ENCODE measurements at regions not wholly inside any gene's neighbourhood (a gene's known extent, or its start where the extent isn't known, plus 50 kb on each side); places are given as distances from the start of the nearest gene placed in this dataset.

DNA sequence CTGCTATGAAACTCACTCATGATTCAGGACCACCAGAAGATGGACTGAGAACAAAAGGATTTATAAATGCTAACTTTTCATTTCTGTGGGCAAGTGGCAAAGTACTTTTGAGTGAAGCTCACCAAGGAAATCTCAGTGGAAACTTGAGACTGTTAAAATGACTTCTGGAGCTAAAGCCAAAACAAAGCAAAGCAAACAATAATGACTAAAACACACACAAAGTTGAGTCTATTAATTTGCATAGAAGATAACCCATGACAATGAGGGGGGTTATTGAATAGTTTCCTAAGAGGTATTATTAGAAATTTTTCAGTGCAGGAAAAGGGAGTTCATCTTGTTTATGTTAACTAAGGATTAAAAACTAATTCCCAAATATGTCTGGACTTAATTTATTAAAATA lies 612.8 kb upstream of the FAM174A start:
- ATAC-seq, result no peak

DNA sequence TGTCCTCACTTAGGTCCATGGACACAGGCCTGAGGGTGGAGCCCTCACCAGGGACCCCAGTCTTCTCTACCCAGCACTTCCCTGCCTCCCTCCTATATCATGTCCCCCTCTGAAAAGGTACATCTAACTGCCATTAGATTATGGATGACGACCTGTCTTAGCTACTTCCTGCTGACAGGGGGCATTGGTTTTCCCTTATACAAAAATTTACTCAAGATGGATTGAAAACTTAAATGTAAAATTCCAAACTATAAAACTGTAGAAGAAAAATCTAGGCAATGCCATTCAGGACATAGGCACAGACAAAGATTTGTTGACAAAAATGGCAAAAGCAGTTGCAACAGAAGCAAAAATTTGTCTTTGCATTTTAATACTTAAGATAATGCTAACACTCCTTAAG lies 623.2 kb upstream of the FAM174A start:
- TF ChIP-seq SNAI2 (CRISPR knock-in tag; IDR thresholded peaks at IDR 0.05) (no peak), OSR1 (CRISPR knock-in tag; IDR thresholded peaks at IDR 0.05) (no peak), ZFP30 (CRISPR knock-in tag; IDR thresholded peaks at IDR 0.05) (no peak), BACH2 (CRISPR knock-in tag; IDR thresholded peaks at IDR 0.05; ENCODE audit: borderline replicate concordance) (no peak), TCF4 (CRISPR knock-in tag; IDR thresholded peaks at IDR 0.05; ENCODE audit: borderline replicate concordance) (no peak), ARNTL (CRISPR knock-in tag; IDR thresholded peaks at IDR 0.05; ENCODE audit: borderline replicate concordance, low read depth) (no peak), GLIS3 (CRISPR knock-in tag; IDR thresholded peaks at IDR 0.05) (no peak), TOX (CRISPR knock-in tag; IDR thresholded peaks at IDR 0.05; ENCODE audit: borderline replicate concordance) (no peak), CSDC2 (CRISPR knock-in tag; IDR thresholded peaks at IDR 0.05) (no peak), ISL1 (CRISPR knock-in tag; IDR thresholded peaks at IDR 0.05) (no peak), ZNF8 (CRISPR knock-in tag; IDR thresholded peaks at IDR 0.05) (no peak), ZNF565 (CRISPR knock-in tag; conservative IDR thresholded peaks at IDR 0.05; ENCODE audit: low read depth) (no peak), ZC3H10 (CRISPR knock-in tag; IDR thresholded peaks at IDR 0.05) (no peak), ESRRG (CRISPR knock-in tag; IDR thresholded peaks at IDR 0.05) (no peak), PPARA (CRISPR knock-in tag; IDR thresholded peaks at IDR 0.05; ENCODE audit: borderline replicate concordance) (no peak), ZNF70 (CRISPR knock-in tag; IDR thresholded peaks at IDR 0.05) (no peak)
- TF ChIP-seq, protein P1, sequence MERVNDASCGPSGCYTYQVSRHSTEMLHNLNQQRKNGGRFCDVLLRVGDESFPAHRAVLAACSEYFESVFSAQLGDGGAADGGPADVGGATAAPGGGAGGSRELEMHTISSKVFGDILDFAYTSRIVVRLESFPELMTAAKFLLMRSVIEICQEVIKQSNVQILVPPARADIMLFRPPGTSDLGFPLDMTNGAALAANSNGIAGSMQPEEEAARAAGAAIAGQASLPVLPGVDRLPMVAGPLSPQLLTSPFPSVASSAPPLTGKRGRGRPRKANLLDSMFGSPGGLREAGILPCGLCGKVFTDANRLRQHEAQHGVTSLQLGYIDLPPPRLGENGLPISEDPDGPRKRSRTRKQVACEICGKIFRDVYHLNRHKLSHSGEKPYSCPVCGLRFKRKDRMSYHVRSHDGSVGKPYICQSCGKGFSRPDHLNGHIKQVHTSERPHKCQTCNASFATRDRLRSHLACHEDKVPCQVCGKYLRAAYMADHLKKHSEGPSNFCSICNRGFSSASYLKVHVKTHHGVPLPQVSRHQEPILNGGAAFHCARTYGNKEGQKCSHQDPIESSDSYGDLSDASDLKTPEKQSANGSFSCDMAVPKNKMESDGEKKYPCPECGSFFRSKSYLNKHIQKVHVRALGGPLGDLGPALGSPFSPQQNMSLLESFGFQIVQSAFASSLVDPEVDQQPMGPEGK (CRISPR knock-in tag; IDR thresholded peaks at IDR 0.05; ENCODE audit: borderline replicate concordance), result no peak
- TF ChIP-seq, protein P2, sequence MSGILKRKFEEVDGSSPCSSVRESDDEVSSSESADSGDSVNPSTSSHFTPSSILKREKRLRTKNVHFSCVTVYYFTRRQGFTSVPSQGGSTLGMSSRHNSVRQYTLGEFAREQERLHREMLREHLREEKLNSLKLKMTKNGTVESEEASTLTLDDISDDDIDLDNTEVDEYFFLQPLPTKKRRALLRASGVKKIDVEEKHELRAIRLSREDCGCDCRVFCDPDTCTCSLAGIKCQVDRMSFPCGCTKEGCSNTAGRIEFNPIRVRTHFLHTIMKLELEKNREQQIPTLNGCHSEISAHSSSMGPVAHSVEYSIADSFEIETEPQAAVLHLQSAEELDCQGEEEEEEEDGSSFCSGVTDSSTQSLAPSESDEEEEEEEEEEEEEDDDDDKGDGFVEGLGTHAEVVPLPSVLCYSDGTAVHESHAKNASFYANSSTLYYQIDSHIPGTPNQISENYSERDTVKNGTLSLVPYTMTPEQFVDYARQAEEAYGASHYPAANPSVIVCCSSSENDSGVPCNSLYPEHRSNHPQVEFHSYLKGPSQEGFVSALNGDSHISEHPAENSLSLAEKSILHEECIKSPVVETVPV (CRISPR knock-in tag; IDR thresholded peaks at IDR 0.05), result no peak
- TF ChIP-seq, protein P3, sequence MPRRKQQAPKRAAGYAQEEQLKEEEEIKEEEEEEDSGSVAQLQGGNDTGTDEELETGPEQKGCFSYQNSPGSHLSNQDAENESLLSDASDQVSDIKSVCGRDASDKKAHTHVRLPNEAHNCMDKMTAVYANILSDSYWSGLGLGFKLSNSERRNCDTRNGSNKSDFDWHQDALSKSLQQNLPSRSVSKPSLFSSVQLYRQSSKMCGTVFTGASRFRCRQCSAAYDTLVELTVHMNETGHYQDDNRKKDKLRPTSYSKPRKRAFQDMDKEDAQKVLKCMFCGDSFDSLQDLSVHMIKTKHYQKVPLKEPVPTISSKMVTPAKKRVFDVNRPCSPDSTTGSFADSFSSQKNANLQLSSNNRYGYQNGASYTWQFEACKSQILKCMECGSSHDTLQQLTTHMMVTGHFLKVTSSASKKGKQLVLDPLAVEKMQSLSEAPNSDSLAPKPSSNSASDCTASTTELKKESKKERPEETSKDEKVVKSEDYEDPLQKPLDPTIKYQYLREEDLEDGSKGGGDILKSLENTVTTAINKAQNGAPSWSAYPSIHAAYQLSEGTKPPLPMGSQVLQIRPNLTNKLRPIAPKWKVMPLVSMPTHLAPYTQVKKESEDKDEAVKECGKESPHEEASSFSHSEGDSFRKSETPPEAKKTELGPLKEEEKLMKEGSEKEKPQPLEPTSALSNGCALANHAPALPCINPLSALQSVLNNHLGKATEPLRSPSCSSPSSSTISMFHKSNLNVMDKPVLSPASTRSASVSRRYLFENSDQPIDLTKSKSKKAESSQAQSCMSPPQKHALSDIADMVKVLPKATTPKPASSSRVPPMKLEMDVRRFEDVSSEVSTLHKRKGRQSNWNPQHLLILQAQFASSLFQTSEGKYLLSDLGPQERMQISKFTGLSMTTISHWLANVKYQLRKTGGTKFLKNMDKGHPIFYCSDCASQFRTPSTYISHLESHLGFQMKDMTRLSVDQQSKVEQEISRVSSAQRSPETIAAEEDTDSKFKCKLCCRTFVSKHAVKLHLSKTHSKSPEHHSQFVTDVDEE (CRISPR knock-in tag; IDR thresholded peaks at IDR 0.05), result no peak
- TF ChIP-seq, protein P4, sequence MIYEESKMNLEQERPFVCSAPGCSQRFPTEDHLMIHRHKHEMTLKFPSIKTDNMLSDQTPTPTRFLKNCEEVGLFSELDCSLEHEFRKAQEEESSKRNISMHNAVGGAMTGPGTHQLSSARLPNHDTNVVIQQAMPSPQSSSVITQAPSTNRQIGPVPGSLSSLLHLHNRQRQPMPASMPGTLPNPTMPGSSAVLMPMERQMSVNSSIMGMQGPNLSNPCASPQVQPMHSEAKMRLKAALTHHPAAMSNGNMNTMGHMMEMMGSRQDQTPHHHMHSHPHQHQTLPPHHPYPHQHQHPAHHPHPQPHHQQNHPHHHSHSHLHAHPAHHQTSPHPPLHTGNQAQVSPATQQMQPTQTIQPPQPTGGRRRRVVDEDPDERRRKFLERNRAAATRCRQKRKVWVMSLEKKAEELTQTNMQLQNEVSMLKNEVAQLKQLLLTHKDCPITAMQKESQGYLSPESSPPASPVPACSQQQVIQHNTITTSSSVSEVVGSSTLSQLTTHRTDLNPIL (CRISPR knock-in tag; IDR thresholded peaks at IDR 0.05; ENCODE audit: low read depth), result no peak

More for the DNA sequence above, 612.8 kb upstream of the FAM174A start:
- TF ChIP-seq ZNF70 (CRISPR knock-in tag; IDR thresholded peaks at IDR 0.05) (no peak), GLIS3 (CRISPR knock-in tag; IDR thresholded peaks at IDR 0.05) (no peak), ZFP3 (CRISPR knock-in tag; IDR thresholded peaks at IDR 0.05) (no peak), ARNTL (CRISPR knock-in tag; IDR thresholded peaks at IDR 0.05; ENCODE audit: borderline replicate concordance, low read depth) (no peak), ZNF565 (CRISPR knock-in tag; conservative IDR thresholded peaks at IDR 0.05; ENCODE audit: low read depth) (no peak), CSDC2 (CRISPR knock-in tag; IDR thresholded peaks at IDR 0.05) (no peak), TOX (CRISPR knock-in tag; IDR thresholded peaks at IDR 0.05; ENCODE audit: borderline replicate concordance) (no peak)
- TF ChIP-seq, protein P1 (CRISPR knock-in tag; IDR thresholded peaks at IDR 0.05; ENCODE audit: borderline replicate concordance), result no peak

DNA sequence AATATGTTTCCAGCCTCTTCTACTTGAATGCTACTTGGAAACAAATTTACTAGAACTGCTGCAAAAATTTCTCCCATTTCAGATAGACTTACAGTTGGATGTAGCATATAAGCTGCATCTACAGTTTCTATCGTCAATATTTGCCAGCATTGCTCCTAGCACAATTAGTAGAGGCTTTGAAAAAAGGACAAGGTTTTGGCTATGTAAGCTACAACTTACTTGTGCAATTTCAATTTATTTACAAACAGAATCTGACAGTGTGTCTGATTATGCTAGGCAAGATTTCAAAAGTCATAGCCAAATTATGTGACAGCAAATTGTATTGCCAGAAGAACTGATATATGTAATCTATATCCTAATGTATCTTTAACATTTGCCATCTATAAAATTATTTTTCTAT lies 628.4 kb upstream of the FAM174A start:
- ATAC-seq, result no peak
- TF ChIP-seq ZFP3 (CRISPR knock-in tag; IDR thresholded peaks at IDR 0.05) (no peak), TCF4 (CRISPR knock-in tag; IDR thresholded peaks at IDR 0.05; ENCODE audit: borderline replicate concordance) (no peak), ARNTL (CRISPR knock-in tag; IDR thresholded peaks at IDR 0.05; ENCODE audit: borderline replicate concordance, low read depth) (no peak)
- TF ChIP-seq, protein P3 (CRISPR knock-in tag; IDR thresholded peaks at IDR 0.05), result no peak
- TF ChIP-seq, protein P5, sequence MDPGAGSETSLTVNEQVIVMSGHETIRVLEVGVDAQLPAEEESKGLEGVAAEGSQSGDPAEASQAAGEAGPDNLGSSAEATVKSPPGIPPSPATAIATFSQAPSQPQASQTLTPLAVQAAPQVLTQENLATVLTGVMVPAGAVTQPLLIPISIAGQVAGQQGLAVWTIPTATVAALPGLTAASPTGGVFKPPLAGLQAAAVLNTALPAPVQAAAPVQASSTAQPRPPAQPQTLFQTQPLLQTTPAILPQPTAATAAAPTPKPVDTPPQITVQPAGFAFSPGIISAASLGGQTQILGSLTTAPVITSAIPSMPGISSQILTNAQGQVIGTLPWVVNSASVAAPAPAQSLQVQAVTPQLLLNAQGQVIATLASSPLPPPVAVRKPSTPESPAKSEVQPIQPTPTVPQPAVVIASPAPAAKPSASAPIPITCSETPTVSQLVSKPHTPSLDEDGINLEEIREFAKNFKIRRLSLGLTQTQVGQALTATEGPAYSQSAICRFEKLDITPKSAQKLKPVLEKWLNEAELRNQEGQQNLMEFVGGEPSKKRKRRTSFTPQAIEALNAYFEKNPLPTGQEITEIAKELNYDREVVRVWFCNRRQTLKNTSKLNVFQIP (CRISPR knock-in tag; IDR thresholded peaks at IDR 0.05; ENCODE audit: borderline replicate concordance, low read depth), result no peak
- TF ChIP-seq, protein P4 (CRISPR knock-in tag; IDR thresholded peaks at IDR 0.05; ENCODE audit: low read depth), result no peak

More for the DNA sequence above, 623.2 kb upstream of the FAM174A start:
- no peak for ATAC-seq

All from SK-N-SH treated with all-trans-retinoic acid at 6 μM for 48 hours (cell line).